ENCODE measurements at regions not wholly inside any gene's neighbourhood (a gene's known extent, or its start where the extent isn't known, plus 50 kb on each side); places are given as distances from the start of the nearest gene placed in this dataset.
A peak's percentile ranks its signal among the peaks of the same experiment; 100 is the strongest.
"Not testable (repeated sequence)": the region's sequence is repeated elsewhere in the genome, so short reads cannot be mapped to it uniquely, and the experiment has no call there.

DNA sequence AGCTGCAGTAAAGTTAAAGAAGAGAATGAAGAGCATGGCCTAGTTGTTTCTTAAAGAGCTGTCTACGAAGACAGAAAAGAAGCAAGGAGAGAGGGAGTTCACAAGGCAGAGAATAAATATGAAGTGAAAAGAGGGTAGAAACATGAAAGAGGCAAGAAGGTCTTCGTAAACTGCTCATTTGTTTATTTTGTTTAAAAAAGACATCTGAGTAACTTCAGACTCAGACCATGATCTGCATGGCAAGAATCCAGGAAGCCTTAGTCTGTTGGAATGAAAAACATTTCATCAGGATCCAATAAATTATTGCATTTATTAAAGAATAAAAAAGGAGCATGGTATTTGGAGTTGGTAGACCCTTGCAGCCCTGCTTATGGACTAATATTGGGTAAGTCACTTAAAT is 151.1 kb downstream of the SEM1 start:
- DNase-seq, result no peak

DNA sequence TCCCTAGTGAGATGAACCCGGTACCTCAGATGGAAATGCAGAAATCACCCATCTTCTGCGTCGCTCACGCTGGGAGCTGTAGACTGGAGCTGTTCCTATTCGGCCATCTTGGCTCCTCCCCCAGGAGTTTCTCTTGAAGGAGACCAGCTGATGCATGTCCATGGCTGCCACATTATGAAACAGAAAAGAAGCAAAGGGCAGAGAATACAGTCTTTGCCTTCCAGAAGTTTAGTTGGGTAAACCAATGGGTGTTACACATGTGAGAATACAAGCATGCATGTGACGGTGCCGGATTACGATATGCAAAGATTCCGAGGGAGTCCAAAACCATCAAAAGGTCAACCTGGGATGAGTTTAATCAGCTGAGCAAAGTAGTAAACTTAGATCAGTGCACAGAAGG is 151.6 kb downstream of the SEM1 start:
- DNase-seq, result no peak

DNA sequence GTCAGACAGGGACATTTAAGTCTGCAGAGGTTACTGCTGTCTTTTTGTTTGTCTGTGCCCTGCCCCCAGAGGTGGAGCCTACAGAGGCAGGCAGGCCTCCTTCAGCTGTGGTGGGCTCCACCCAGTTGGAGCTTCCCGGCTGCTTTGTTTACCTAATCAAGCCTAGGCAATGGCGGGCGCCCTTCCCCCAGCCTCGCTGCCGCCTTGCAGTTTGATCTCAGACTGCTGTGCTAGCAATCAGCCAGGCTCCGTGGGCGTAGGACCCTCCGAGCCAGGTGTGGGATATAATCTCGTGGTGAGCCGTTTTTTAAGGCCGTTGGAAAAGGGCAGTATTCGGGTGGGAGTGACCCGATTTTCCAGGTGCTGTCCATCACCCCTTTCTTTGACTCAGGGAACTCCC is 152.0 kb downstream of the SEM1 start:
- DNase-seq, result not testable (repeated sequence)

DNA sequence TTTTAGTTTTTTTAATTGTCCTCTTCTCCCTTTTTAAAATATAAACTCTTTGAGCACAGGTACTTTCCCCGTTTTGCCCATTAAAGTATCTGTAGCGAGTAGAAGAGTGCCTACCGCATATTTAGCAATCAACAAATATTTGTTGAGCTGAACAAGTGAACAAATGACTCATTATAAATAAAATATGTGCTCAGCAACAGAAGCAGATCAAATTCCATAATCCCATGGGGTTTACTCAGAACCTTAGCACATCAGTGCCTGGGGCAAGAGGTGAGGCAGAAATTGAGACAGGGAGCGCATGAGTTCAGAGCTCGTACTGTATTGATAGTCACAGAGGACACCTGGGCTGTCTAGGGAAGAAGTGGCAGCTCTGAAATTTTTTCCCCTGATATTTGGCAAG is 161.0 kb downstream of the SEM1 start:
- peak; percentile 95 for DNase-seq

DNA sequence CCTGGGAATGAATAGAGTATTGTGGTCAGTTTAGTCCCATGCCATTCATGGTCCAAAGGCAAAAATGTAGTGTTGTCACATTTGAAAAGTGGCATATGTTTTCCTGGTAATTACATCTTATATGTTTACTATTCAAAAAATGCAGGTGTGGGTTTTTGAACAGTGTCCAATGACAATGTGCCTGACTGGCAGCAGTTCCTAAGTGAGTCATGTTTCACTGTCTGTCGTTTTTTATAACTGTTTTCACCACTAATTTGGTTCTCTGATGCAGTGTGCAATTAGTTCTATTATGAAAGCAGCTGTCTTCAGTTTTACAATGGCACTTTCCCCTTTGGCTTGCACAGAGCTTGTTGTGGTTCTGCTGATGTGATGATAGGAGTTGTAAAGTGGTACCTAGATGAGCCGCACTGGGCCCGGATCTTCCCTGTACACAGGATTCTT is 162.3 kb downstream of the SEM1 start:
- DNase-seq, result peak; percentile 95

DNA sequence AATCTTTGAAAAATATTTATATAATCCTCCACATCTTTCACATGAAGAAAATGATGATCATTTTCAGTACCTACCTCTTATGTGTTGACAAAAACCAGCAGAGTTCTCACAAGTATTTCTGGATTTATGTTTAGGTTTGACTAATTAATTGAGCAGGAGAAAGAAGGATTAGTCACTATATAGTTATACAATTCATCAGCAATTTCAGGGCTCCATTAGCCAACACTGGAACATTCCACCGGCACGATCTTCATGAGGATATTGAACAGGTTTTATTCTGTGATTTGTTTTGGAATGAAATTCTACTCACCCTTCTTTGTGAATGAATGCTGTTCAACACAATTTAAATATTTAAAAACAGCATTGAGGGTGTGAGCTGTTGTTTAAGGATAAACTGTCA is 163.2 kb downstream of the SEM1 start:
- no peak for DNase-seq

DNA sequence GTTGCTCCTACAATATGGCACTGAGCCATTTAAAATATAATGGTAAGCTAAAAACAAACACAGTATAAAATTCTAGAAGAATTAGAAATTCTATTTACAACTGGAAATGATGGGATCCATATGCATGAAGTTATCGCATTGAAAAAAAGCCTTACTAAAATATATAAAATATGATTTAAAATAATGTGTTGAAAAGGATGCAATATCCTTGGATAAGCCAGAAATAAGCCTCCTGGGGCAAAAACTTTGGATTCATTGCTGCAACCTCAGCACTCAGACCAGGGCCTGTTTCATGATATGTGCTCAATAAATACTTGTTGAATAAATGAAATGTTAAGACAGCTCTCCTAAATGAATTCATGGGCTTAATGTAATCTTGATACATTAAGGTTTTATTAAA is 170.2 kb downstream of the SEM1 start:
- no peak for DNase-seq

DNA sequence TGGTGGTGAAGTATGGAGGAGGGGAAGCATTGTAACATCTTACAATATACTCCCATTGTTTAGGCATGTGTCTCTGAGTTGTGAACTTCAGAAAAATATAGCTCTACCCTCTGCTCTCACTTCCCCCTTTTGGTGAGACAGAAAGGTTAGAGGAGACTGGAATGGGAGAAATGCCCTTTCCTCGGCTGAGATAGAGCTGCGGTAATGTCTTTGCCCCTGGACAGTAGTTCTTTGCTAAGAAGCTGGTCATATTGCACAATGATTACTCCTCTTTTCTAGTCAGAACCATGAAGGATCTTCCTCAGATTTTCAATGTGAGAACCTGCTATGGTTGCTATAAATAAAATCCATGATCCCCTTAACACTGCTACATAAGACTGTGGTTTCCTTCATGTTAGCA is 171.0 kb downstream of the SEM1 start:
- DNase-seq, result no peak

DNA sequence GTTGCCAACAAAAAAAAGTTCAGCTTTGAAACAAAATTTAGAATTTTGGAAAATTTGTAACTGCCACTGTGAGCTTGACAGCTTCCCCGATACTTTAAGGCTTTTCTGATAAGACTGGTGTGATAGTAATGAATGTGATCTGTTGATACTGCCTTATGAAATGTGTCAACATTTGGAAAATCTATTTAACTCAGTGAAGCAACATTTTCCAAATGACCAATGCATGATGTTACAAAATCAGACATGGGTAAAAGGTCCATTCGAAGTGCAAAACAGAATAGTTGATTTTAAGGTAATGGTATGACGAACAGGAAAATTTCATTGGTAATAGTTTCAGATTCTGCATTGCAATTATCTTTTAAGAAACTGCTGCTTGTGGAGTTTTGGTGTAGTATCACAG is 175.4 kb downstream of the SEM1 start:
- DNase-seq, result no peak

DNA sequence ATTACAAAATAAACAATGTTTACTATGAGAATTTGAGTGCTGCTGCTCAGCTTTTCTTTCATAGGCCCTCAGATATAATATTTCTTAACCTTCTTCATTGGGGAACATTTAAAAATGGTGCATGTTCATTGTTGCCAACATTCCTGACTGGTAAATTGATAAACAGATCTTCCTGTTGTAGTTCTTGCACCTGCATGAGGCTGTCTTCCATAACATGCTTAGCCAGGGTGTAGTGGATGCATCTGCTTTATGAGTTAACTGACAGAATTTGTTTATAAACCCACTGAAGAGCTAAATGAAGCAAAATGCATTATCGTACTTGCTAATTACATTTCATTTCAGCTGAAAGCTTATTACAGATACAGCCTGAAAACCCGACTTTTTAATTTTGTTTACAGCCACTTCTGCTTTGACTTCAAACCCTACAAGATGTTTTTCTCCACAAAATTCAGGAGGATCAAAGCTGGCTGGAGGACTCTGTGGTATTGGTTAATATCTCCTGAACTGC is 177.2 kb downstream of the SEM1 start:
- peak; percentile 9 for DNase-seq

DNA sequence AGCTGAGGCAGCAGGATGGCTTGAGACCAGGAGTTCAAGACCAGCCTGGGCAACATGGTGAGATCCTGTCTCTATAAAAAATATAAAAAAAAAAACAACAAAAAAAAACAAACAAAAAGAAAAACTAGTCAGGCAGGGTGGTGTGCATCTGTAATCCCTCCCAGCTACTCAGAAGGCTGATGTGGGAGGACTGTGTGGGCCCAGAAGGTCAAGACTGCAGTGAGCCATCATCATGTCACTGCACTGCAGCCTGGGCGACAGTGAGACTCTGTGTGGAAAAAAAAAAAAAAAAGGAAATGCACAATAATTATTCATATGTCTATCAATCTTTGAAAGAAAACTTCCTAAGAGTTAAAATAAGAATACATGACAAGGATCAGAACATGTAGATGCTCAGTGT is 178.3 kb downstream of the SEM1 start:
- DNase-seq, result no peak

DNA sequence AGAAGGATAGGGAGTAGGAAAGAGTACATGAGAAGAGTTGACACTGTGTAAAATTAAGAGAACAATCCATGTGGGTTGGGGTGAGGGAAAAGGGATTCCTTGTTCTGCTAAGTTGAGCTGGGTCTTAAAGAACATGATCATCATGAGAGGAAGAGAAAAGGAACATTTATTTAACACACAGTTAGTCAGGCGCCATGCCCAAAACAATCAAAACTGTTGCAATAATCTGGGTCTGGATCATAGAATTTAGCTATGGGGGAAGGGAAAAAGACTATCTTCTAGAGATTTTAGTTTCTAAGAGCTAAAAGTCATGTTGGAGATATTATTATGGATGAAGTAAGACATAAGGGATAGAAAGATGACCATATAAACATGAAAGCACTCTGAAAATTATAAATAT is 178.9 kb downstream of the SEM1 start:
- DNase-seq, result no peak

DNA sequence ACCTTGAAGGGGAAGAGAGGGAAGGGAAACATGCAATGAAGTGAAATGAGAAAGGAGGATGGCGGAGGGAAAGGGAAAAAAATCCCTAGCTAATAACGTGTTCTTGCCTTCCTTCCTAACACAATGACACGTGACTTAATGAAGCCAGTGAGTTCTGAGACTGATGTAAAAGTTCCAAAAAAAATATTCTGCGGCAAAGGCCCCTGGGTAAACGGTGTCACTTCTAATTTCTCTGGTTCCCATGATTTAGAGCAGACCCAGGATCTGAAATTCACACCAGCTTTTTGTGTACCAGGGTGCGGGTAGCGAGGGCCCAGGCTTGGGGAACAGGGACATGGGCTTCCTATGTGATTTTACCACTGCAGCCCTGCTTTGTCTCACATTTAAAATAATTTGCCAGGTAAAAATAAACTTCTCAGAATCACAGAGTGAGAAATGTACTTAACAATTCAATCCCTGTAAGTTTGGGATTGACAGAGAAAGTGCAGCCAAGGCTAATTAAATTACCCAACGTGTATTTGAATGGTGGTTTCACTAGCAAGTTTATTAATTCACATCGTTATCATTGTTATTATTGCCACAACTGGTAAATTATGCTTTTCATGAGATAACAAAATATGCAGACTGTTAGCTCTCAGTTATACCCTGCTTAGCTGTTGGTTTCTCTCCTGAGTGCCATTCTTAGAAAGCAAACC is 182.4 kb downstream of the SEM1 start:
- DNase-seq, result no peak

DNA sequence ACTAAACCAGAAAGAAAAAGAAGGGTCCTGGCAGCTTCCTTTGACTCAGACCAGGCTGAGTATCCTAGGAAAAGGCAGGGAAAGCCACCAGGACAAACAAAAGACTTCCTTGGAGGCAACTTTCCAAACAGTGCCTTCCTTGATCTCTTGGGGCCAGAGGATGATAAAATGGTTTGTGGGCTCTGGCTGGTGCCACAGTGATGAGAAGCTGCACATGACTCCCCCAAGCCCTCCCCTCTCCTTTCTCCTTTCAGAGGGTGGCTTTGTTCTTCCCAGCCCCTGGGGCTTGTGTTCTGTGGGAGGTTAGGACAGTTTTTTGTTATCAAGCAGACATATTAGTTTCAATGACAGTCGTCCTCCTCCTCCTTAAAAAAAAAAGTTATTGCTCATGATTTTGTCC is 183.2 kb downstream of the SEM1 start:
- no peak for DNase-seq

DNA sequence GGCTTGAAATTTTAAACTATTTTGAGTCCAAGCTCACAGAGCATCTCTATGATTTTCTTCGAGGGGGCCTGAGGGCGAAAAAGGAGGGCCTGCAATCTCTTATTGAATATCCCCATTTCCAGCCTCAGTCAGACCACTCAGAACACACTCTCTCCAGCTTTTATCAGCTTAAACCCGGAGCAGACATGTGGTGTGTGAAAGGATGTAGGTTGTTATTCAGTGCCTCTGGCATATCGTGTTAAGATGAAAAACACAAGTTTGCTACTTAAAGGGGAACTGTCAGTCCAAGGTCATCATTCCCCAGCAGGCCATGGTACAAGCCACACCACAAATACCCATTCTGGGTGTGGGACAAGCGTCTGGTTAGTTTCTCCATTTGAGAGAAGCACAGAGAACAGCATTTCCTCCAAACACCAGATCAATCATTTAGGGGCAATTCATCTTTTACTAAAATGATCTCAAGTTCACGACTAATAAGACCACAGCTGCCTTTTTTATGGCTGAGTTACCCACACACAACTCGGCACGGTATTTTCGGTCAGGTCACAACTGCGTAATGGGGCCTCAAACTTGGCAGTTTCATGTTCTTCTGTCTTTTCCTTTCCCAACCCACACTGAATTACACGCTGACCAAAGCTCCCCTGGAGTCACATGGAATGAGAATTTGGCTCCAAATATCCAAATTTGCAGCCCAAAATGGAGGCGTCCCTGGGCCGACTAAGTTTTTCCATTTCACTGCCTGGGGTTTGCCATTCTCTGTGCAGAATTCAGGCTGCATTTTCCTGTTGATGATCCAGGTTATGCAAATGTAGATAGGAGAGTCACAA is 188.4 kb downstream of the SEM1 start:
- no peak for DNase-seq

DNA sequence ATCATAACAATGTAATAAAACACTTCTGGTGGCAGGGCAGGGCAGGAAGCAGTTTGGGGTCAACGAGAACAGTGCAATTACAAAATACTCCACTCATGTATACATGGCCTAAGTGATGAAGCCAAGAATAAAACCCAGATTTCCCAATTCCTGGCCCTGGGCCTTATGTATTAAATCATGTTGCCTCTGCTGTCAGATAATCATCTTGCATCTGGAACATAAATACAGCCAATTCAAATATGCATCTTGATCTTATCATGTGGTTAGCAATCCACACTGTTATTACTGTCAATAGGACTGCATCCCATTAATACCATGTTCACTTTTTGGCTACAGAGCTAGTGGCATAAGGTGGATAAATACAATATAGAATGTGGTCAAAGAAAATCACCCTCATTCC is 186.5 kb upstream of the SLC25A13 start:
- no peak for DNase-seq

DNA sequence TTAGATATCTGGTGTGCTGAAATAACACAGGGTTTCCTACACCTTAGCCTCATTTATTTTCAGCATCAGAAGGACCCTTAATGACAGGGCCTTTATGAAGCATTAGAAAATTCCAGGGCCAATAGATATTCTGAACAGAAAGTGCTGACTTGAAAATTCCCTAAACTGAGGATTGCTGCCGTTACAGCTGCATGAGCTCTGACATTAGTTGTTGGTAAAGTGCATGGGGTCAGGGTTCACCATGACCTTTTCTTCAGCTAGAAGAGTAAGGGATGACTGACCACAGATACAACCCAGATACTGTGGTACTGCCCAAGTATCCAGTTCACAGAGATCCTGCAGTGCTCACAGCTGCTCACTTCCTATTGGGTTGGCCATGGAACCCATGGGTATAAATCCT is 181.7 kb upstream of the SLC25A13 start:
- no peak for DNase-seq

DNA sequence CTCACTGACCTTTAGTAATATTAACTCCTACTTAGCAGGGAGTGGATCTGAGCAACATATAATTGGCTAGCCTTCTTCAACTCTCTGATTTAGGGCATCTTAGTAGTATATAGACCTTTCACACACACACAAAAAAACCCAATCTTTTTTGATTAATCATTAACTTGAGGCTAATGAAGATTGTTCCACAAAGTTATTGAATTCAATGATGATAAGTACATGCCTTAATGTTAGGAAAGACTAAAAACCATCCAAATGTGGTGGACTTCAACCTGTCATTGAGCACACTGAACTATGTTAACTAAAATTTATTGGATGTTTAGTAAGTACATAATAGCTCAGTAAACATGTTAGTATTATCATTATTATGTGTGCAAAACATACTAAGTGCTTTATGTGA is 179.4 kb upstream of the SLC25A13 start:
- DNase-seq, result no peak

DNA sequence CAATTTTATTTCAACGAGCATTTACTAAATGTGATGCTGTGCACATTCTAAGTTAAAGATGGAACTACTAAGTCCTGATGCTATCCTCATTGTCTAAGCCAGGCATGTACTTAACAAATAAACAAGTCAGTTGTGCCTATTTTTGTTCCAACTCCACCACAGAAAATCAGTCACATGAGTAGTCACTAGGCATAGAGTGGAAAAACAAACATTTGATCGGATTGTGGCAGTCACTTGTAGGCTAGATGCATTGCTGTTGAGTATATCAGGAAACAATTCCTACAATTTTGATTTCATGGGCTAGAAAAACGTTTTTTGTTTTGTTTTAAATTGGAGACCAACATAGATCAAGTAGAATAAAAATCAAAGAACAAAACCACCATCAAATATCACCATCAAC is 177.6 kb upstream of the SLC25A13 start:
- no peak for DNase-seq

DNA sequence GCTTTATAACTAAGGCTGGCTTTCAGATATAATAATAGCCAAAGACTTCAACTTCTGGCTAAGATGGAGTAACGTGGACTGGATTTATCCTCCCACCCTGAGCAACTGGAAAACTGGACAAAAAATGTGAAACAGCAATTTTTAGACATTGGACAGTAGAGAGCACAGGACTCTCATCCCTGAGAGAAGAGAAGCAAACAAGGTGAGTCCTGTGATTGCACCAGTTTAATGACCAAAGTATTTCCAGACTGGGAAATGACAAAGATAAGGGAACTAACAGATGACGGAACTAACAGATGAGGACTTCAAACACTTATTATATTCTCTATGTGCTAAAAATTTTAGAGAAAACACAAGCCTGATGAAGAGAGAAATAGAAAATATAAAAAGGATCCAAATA is 175.7 kb upstream of the SLC25A13 start:
- no peak for DNase-seq

DNA sequence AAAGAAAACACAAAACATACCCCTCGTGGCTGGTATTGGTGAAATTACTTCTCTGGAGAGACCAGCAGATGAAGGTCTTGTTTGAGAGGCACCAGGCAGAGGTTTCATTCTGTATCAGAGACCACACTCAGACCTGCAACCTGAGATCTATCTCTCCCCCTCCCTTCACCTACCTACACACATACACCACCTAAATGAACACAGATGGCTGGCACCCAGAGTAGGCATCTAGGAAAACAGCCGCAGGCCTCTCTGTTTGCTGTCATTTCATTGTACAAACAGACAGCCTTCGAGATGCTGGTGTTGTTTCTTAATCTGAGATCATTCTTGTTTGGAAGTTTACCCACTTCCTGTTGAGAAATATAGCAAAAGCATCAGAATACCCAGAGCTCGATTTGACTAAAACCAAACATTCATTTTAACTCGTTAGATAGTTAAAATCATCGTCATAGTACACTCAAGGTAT is 173.9 kb upstream of the SLC25A13 start:
- peak; percentile 64 for DNase-seq

DNA sequence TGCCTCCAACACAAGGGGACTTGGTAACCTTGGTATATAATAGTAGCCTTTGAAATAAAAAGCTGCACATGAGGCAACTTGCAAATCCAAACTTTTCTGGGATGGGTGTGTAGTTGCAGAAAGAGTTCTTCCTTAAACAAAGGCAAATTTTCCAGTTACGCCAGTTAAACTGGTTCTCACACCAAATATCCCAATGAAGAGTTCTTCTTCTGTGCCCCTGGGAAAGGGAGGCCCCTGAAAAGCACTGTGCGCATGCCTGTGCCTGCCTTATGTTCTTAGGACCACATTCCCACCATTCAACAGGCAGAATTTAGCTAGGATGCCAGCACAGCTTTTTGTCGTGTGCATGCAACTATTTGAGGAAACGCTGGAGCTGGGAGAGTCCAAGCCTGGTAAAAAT is 164.8 kb upstream of the SLC25A13 start:
- DNase-seq, result no peak

DNA sequence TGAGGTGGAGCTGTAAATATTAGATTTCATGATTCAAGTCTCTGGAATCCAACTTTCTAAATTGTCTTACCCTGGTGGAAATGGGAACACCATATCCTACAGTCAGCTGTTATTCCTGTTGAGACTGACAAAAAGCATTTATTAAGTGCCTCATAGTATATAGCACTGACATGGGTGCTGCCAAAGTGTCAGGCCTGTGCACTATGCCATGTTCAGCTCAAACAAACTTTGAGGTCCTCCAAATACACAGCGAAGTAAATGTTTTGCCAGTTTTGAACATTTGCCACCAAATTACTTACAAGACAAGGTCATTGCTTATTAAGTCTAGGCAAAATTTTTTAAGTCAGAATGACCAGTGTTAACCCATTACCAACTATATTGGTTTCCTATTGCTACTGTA is 162.9 kb upstream of the SLC25A13 start:
- DNase-seq, result no peak

DNA sequence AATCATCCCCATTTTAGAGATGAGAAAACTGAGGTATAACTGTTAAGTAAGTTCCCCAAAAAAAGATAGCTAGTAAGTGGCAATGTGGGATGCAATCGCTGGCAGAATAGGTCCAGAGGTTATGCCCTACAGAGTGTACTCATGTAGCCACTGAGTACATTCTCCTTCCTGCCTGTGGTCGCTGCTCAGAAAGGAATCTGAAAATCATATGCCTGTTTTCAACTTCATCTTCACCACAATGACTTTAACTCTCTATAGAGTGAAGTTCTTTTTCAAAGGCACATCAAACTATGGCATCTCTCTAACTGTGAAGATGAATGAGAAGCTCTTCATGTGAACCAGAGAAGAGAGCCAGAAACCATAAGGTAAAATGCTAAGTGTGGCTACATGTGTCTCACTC is 162.2 kb upstream of the SLC25A13 start:
- DNase-seq, result no peak

Data from NCI-H526 treated with DMSO at 0.1 percent for 48 hours (cell line).